ENCODE measurements at regions not wholly inside any gene's neighbourhood (a gene's known extent, or its start where the extent isn't known, plus 50 kb on each side); places are given as distances from the start of the nearest gene placed in this dataset.
"Not testable (repeated sequence)": the region's sequence is repeated elsewhere in the genome, so short reads cannot be mapped to it uniquely, and the experiment has no call there.

- no peak for DNase-seq
These were observed 401.2 kb downstream of the PTH2R start for GRCh38 chr2:208807756-208808155.

GRCh38 chr2:208811885-208812284, 405.3 kb downstream of the PTH2R start:
- DNase-seq: not testable (repeated sequence)

- DNase-seq: no peak
These were observed 412.6 kb downstream of the PTH2R start for GRCh38 chr2:208819190-208819589.

GRCh38 chr2:208820014-208820688, 413.6 kb downstream of the PTH2R start:
- peak; percentile 62 for DNase-seq

- DNase-seq: peak; percentile 4
These were observed 420.5 kb downstream of the PTH2R start for GRCh38 chr2:208827109-208827508.

- DNase-seq: peak; percentile 10
These were observed 421.1 kb downstream of the PTH2R start for GRCh38 chr2:208827549-208828221.

GRCh38 chr2:208830203-208830602, 423.6 kb downstream of the PTH2R start:
- DNase-seq: no peak

GRCh38 chr2:208847651-208848050, 441.1 kb downstream of the PTH2R start:
- no peak for DNase-seq

- no peak for DNase-seq
These were observed 448.1 kb downstream of the PTH2R start for GRCh38 chr2:208854717-208855116.

GRCh38 chr2:208867374-208867773, 460.8 kb downstream of the PTH2R start:
- DNase-seq: no peak

- DNase-seq: no peak
These were observed 466.0 kb downstream of the PTH2R start for GRCh38 chr2:208872591-208872990.

GRCh38 chr2:208879666-208880065, 473.1 kb downstream of the PTH2R start:
- DNase-seq: no peak

- no peak for DNase-seq
These were observed 473.6 kb downstream of the PTH2R start for GRCh38 chr2:208880171-208880570.

GRCh38 chr2:208890486-208890885, 483.9 kb downstream of the PTH2R start:
- DNase-seq: no peak

- DNase-seq: no peak
These were observed 485.6 kb downstream of the PTH2R start for GRCh38 chr2:208892203-208892602.

- no peak for DNase-seq
These were observed 499.7 kb downstream of the PTH2R start for GRCh38 chr2:208906330-208906729.

GRCh38 chr2:208915401-208915800, 508.4 kb upstream of the MAP2 start:
- DNase-seq: no peak

GRCh38 chr2:208916881-208917280, 507.0 kb upstream of the MAP2 start:
- DNase-seq: no peak

- DNase-seq: not testable (repeated sequence)
These were observed 502.5 kb upstream of the MAP2 start for GRCh38 chr2:208921358-208921757.

- no peak for DNase-seq
These were observed 496.0 kb upstream of the MAP2 start for GRCh38 chr2:208927867-208928266.

- no peak for DNase-seq
These were observed 494.5 kb upstream of the MAP2 start for GRCh38 chr2:208929139-208929864.

GRCh38 chr2:208929894-208930427, 493.9 kb upstream of the MAP2 start:
- no peak for DNase-seq

GRCh38 chr2:208935531-208935930, 488.3 kb upstream of the MAP2 start:
- DNase-seq: no peak

GRCh38 chr2:208937521-208937920, 486.3 kb upstream of the MAP2 start:
- peak; percentile 1 for DNase-seq

All from hematopoietic multipotent progenitor cell treated with erythropoietin and hydrocortisone succinate and interleukin-3 and kit ligand, for 4 days (in vitro differentiated cells).